ENCODE measurements at regions not wholly inside any gene's neighbourhood (a gene's known extent, or its start where the extent isn't known, plus 50 kb on each side); places are given as distances from the start of the nearest gene placed in this dataset.
"Not testable (repeated sequence)": the region's sequence is repeated elsewhere in the genome, so short reads cannot be mapped to it uniquely, and the experiment has no call there.

DNA sequence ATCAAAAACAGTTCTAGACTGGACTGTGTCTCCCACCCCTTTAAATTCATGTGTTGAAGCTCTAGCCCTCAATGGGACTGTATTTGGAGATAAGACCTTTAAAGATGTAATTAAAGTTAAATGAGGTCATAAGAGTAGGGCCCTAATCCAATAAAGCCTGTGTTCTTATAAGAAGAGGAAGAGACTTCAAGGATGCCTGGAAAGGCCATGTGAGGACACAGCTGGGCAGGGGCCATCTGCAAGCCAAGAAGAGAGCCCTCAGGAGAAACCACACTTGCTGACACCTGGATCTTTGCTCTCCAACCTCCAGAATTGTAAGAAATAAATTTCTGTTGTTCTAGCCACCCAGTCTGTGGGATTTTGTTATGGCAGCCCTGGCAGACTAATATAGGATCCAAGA lies 153.6 kb upstream of the POMZP3 start:
- TF ChIP-seq CTCF (IDR thresholded peaks at IDR 0.05); ZFX (IDR thresholded peaks at IDR 0.05; ENCODE audit: borderline replicate concordance): not testable (repeated sequence)
